GM12878 (cell line): ENCODE measurements at regions not wholly inside any gene's neighbourhood (a gene's known extent, or its start where the extent isn't known, plus 50 kb on each side); places are given as distances from the start of the nearest gene placed in this dataset.

ENCODE experiments used
- ATAC-seq: fragments of 200-7000 bp; cut with Tn5 transposase; 3 replicates; pipeline ENCODE4 v1.9.1; 2020; ENCODE audit warnings: mild to moderate bottlenecking, moderate library complexity
- BruUV-seq: library from RNA; stranded (reverse); fragments of 400-500 nt; replicated peaks from 2 replicates; lab custom pipeline; 2021; lab: Mats Ljungman, UMichigan
- CTCF ChIA-PET: fragments of 300-600 bp; sonication (Branson Sonifier 250); formaldehyde crosslinking; extraction: SDS; loops from one replicate; lab custom pipeline; 2021; ENCODE audit warnings: inconsistent platforms; lab: Yijun Ruan, JAX
- POLR2A ChIA-PET: fragments of 350-600 bp; formaldehyde crosslinking; extraction: SDS; loops from one replicate; lab custom pipeline; 2021; ENCODE audit warnings: inconsistent platforms; lab: Charles Lee
- RAD21 ChIA-PET: fragments of 300-600 bp; sonication (Branson Sonifier 250); formaldehyde crosslinking; loops from one replicate; lab custom pipeline; 2023; ENCODE audit warnings: antibody characterized with exemption; ENCODE audit not compliant: unreplicated experiment; lab: Charles Lee
- SMC1A ChIA-PET: fragments of 300-600 bp; sonication (Branson Sonifier 250); formaldehyde crosslinking; loops from one replicate; lab custom pipeline; 2023; ENCODE audit not compliant: unreplicated experiment, uncharacterized antibody; lab: Charles Lee
- DNase-seq: peaks from one replicate; pipeline ENCODE4 v3.0.0-alpha.2; 2011; ENCODE audit warnings: low read depth, low spot score
- FAIRE-seq: peaks from 3 replicates; lab custom pipeline; 2011; peaks lifted over from hg19 to GRCh38; lab: Jason Lieb, UNC
- H2AFZ ChIP-seq: 2 replicates; pipeline ENCODE4 v1.6.0; 2011; ENCODE audit warnings: low read depth, low read length, control low read depth; ENCODE audit not compliant: control insufficient read depth
- H3K27ac ChIP-seq: 2 replicates; pipeline ENCODE4 v1.5.1; 2011; ENCODE audit warnings: control low read depth; ENCODE audit not compliant: control insufficient read depth, insufficient read depth
- H3K27me3 ChIP-seq, 2 experiments: replicated peaks in 1 of 2; 2 replicates each; pipeline versions ENCODE4 v1.6.0 to v1.6.1; 2011; ENCODE audit warnings: low read length in 1 of 2; ENCODE audit not compliant: control insufficient read depth in 2 of 2, insufficient read depth in 2 of 2
- H3K36me3 ChIP-seq, 2 experiments: 2 replicates each; pipeline ENCODE4 v1.5.1; 2011; ENCODE audit warnings: low read length in 1 of 2; ENCODE audit not compliant: control insufficient read depth in 2 of 2, insufficient read depth in 2 of 2
- H3K4me1 ChIP-seq: 2 replicates; pipeline ENCODE4 v1.6.1; 2011; ENCODE audit warnings: mild to moderate bottlenecking, low read length, moderate library complexity, mixed read lengths; ENCODE audit not compliant: control insufficient read depth, insufficient read depth
- H3K4me2 ChIP-seq: 2 replicates; pipeline ENCODE4 v1.6.0; 2011; ENCODE audit warnings: control low read depth; ENCODE audit not compliant: control insufficient read depth, insufficient read depth
- H3K4me3 ChIP-seq: fragments of 200-600 bp; sonication (generic); 2 replicates; pipeline ENCODE4 v1.5.1; 2016
- H3K79me2 ChIP-seq: 2 replicates; pipeline ENCODE4 v1.6.0; 2011; ENCODE audit warnings: low read length; ENCODE audit not compliant: control insufficient read depth, insufficient read depth
- H3K9ac ChIP-seq: 2 replicates; pipeline ENCODE4 v1.8.0; 2011; ENCODE audit warnings: low read length, control low read depth, mixed read lengths; ENCODE audit not compliant: control insufficient read depth, insufficient read depth
- H3K9me3 ChIP-seq: replicated peaks from 3 replicates; pipeline ENCODE4 v1.5.1; 2011; ENCODE audit warnings: mild to moderate bottlenecking, low read length; ENCODE audit not compliant: control insufficient read depth, insufficient read depth
- H4K20me1 ChIP-seq: 2 replicates; pipeline ENCODE4 v1.6.0; 2011; ENCODE audit not compliant: control insufficient read depth, insufficient read depth
- ASH2L ChIP-seq: fragments of 300-600, 200-600 bp; sonication (generic); IDR thresholded peaks from 2 replicates; pipeline ENCODE4 v1.6.1; 2017; ENCODE audit warnings: low read depth, mild to moderate bottlenecking, borderline replicate concordance
- CREM ChIP-seq: IDR thresholded peaks from 2 replicates; pipeline ENCODE4 v1.6.1; 2014; ENCODE audit warnings: antibody characterized with exemption, low read depth
- HCFC1 ChIP-seq: fragments of 150-350 bp; IDR thresholded peaks from 2 replicates; pipeline ENCODE4 v1.6.1; 2014; ENCODE audit warnings: low read length
- MEF2B ChIP-seq: fragments of 450-650 bp; IDR thresholded peaks from 2 replicates; pipeline ENCODE4 v1.6.1; 2018; ENCODE audit warnings: mild to moderate bottlenecking, moderate library complexity; ENCODE audit not compliant: partially characterized antibody, poor library complexity, severe bottlenecking
- SPI1 ChIP-seq: IDR thresholded peaks from 2 replicates; pipeline ENCODE4 v1.6.1; 2011; ENCODE audit warnings: low read depth, mild to moderate bottlenecking, low read length, moderate library complexity, borderline replicate concordance; ENCODE audit not compliant: insufficient read depth
- ZNF207 ChIP-seq: fragments of 450-650 bp; IDR thresholded peaks from 2 replicates; pipeline ENCODE4 v1.6.1; 2014; ENCODE audit warnings: antibody characterized with exemption, mild to moderate bottlenecking, borderline replicate concordance
- ZNF622 ChIP-seq: fragments of 450-650 bp; IDR thresholded peaks from 2 replicates; pipeline ENCODE4 v1.6.1; 2017; ENCODE audit warnings: mild to moderate bottlenecking, inconsistent platforms
- WGBS: methylation state at CpG from one replicate; pipeline ENCODE4 v1.1.6; 2016; ENCODE audit warnings: low lambda C conversion rate; ENCODE audit not compliant: insufficient replicate concordance, insufficient coverage; ENCODE audit errors: missing lambda C conversion rate; 5-methylcytosine and 5-hydroxymethylcytosine counted together
- in situ Hi-C: fragments of 300-500 bp; cut with MboI; formaldehyde crosslinking; loops from 9 replicates; pipeline ENCODE4 v1.14.3; 2018; ENCODE audit warnings: mixed read lengths
- intact Hi-C: fragments of 100-400 bp; cut with micrococcal nuclease; formaldehyde crosslinking; loops from one replicate; pipeline ENCODE4 v1.14.2; 2022; ENCODE audit not compliant: unreplicated experiment
- TF ChIP-seq, protein P1 (sequence below), 3 experiments: IDR thresholded peaks in 2 of 3; conservative IDR thresholded peaks in 1 of 3; 2 replicates each; pipeline ENCODE4 v1.5.1; 2011; ENCODE audit warnings: low read depth in 3 of 3, low read length in 3 of 3, mild to moderate bottlenecking in 3 of 3, control low read depth in 2 of 3, moderate library complexity in 2 of 3, inconsistent platforms in 1 of 3, mixed read lengths in 1 of 3; ENCODE audit not compliant: control insufficient read depth in 2 of 3, insufficient read depth in 1 of 3; ENCODE audit errors: extremely low read depth in 1 of 3
- TF ChIP-seq, protein P2 (sequence below): fragments of 450-650 bp; IDR thresholded peaks from 2 replicates; pipeline ENCODE4 v1.6.1; 2016; ENCODE audit warnings: mild to moderate bottlenecking, moderate library complexity, borderline replicate concordance
- TF ChIP-seq, protein P3 (sequence below): fragments of 150-350 bp; IDR thresholded peaks from 2 replicates; pipeline ENCODE4 v1.6.1; 2014; ENCODE audit warnings: mild to moderate bottlenecking, low read depth, low read length

DNA sequence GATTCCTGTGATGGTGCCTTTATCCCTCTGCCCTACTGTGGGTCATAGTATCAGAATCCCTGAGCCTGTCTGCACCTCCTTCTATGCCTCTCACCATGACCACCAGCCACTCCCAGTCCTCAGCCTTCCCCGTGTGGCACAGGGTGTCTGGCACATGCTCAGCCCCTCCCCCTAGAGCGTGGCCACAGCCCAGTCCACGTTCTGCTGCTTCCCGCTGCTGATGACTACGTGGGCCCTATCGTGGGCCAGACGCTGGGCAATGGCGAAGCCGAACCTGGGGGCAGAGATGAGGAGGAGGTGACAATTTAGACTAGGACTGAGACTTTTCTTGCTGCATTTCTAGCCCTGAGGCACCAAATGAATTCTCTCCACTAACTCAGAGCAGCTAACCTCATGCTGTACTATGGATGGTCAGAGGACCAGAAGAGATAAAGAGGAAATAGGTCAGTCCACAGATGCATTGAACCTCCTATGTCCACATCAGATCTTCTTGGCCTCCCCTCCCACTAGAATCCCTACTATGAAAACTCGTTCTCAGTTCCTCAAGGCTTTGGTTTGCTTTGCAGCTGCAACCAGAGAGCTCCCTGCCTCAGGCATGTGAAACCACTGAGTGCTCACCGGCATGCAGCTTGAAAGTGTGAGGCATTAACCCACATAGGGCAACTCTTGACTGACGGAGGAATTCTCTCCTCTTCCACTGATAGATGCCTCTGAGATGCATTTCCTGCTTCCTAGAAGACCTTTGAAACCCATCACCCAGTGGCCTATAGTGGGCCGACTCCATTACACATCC lies 126.3 kb upstream of the DHRS4 start (continued):
- TF ChIP-seq, protein P1, sequence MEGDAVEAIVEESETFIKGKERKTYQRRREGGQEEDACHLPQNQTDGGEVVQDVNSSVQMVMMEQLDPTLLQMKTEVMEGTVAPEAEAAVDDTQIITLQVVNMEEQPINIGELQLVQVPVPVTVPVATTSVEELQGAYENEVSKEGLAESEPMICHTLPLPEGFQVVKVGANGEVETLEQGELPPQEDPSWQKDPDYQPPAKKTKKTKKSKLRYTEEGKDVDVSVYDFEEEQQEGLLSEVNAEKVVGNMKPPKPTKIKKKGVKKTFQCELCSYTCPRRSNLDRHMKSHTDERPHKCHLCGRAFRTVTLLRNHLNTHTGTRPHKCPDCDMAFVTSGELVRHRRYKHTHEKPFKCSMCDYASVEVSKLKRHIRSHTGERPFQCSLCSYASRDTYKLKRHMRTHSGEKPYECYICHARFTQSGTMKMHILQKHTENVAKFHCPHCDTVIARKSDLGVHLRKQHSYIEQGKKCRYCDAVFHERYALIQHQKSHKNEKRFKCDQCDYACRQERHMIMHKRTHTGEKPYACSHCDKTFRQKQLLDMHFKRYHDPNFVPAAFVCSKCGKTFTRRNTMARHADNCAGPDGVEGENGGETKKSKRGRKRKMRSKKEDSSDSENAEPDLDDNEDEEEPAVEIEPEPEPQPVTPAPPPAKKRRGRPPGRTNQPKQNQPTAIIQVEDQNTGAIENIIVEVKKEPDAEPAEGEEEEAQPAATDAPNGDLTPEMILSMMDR (IDR thresholded peaks at IDR 0.05 in 2 of 3, conservative IDR thresholded peaks at IDR 0.05 in 1 of 3; ENCODE audit: control insufficient read depth in 2 of 3, extremely low read depth in 1 of 3, insufficient read depth in 1 of 3, low read depth in 3 of 3, low read length in 3 of 3): no peak

DNA sequence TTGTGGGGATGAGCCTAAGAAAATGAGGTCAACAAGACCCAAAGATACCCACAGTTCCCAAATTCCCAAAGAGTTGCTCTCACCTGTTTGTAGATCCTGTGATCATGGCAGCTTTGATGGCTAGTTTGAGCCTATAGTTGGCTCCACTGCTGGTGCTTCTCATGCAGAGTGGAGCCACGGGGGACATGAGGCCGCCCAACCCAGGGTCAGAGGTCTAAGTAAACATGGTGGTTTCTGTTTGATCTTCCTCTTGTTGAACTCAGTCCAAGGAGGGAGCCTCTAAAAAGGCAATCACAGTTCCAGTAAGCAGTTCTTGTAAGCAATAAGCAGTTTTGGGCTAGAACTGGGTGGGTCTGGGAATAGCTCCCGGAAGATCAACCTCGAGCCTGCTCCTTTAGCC lies 125.6 kb upstream of the DHRS4 start:
- RAD21 ChIA-PET: no interaction called here
- Histone ChIP-seq H3K27ac (no peak overlapping the region), H2AFZ (no peak overlapping the region), H3K4me2 (no peak overlapping the region), H3K9me3 (no peaks in the 10 kb centered on the region), H3K27me3 (no peaks in the 10 kb centered on the region; a peak in 1 of 4 replicates), H3K9ac (no peak overlapping the region), H3K4me1 (no peaks in the 10 kb centered on the region), H3K79me2 (no peaks in the 10 kb centered on the region), H4K20me1 (no peaks in the 10 kb centered on the region), H3K36me3 (no peaks in the 10 kb centered on the region), H3K4me3 (no peak overlapping the region)
- BruUV-seq: no TSS peak
- in situ Hi-C loops: no loop called here
- POLR2A ChIA-PET: no interaction called here
- CTCF ChIA-PET: no interaction called here
- 28% methylated on average over 4 of the region's 4 CpGs for WGBS
- FAIRE-seq (no peak), ATAC-seq (no peak), DNase-seq (no peak)
- intact Hi-C loops: no loop called here
- SMC1A ChIA-PET: no interaction called here
- TF ChIP-seq ZNF622 (no peak), HCFC1 (no peak), ASH2L (no peak), SPI1 (no peak), CREM (no peak), ZNF207 (no peak), MEF2B (no peak)
- TF ChIP-seq, protein P2, sequence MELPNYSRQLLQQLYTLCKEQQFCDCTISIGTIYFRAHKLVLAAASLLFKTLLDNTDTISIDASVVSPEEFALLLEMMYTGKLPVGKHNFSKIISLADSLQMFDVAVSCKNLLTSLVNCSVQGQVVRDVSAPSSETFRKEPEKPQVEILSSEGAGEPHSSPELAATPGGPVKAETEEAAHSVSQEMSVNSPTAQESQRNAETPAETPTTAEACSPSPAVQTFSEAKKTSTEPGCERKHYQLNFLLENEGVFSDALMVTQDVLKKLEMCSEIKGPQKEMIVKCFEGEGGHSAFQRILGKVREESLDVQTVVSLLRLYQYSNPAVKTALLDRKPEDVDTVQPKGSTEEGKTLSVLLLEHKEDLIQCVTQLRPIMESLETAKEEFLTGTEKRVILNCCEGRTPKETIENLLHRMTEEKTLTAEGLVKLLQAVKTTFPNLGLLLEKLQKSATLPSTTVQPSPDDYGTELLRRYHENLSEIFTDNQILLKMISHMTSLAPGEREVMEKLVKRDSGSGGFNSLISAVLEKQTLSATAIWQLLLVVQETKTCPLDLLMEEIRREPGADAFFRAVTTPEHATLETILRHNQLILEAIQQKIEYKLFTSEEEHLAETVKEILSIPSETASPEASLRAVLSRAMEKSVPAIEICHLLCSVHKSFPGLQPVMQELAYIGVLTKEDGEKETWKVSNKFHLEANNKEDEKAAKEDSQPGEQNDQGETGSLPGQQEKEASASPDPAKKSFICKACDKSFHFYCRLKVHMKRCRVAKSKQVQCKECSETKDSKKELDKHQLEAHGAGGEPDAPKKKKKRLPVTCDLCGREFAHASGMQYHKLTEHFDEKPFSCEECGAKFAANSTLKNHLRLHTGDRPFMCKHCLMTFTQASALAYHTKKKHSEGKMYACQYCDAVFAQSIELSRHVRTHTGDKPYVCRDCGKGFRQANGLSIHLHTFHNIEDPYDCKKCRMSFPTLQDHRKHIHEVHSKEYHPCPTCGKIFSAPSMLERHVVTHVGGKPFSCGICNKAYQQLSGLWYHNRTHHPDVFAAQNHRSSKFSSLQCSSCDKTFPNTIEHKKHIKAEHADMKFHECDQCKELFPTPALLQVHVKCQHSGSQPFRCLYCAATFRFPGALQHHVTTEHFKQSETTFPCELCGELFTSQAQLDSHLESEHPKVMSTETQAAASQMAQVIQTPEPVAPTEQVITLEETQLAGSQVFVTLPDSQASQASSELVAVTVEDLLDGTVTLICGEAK: no peak
- TF ChIP-seq, protein P3, sequence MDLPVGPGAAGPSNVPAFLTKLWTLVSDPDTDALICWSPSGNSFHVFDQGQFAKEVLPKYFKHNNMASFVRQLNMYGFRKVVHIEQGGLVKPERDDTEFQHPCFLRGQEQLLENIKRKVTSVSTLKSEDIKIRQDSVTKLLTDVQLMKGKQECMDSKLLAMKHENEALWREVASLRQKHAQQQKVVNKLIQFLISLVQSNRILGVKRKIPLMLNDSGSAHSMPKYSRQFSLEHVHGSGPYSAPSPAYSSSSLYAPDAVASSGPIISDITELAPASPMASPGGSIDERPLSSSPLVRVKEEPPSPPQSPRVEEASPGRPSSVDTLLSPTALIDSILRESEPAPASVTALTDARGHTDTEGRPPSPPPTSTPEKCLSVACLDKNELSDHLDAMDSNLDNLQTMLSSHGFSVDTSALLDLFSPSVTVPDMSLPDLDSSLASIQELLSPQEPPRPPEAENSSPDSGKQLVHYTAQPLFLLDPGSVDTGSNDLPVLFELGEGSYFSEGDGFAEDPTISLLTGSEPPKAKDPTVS: no peak
- TF ChIP-seq, protein P1 (IDR thresholded peaks at IDR 0.05 in 2 of 3, conservative IDR thresholded peaks at IDR 0.05 in 1 of 3; ENCODE audit: control insufficient read depth in 2 of 3, extremely low read depth in 1 of 3, insufficient read depth in 1 of 3, low read depth in 3 of 3, low read length in 3 of 3): no peak
